AG10803 (cell line): ENCODE measurements at regions not wholly inside any gene's neighbourhood (a gene's known extent, or its start where the extent isn't known, plus 50 kb on each side); places are given as distances from the start of the nearest gene placed in this dataset.

Source experiments
- DNase-seq: peaks from one replicate; pipeline ENCODE4 v3.0.0; 2010; ENCODE audit warnings: low read depth
- H3K4me3 ChIP-seq: 2 replicates; pipeline ENCODE4 v1.5.1; 2011; ENCODE audit warnings: mild to moderate bottlenecking, low read length, control low read depth
- TF ChIP-seq, protein P1 (sequence below): conservative IDR thresholded peaks from 2 replicates; pipeline ENCODE4 v1.5.1; 2011; ENCODE audit warnings: mild to moderate bottlenecking, low read length, control low read depth, inconsistent platforms

DNA sequence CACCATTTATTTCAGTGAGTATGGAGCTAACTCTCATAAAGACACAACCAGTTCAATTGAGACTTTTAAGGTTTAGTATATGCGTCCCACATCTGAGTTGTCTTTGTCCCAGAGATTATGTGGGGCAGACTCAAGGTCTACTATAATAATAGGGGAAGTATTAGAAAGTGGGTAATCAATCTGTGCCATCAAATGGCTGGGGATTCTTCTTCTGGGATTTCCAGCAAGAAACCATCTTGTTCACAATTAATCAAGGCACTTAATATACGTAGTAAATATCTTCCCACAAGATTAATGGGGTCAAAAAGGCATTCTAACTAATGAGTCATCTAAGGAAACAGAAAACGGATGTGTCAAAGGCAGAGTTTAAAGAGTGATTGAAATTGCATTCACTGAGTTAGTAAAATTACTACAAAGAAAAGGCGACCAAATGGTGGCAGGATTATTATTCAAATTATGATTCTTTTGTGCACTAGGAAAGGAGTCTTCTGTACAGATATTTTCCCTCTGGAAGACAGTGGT lies 179.8 kb upstream of the REG3G start:
- TF ChIP-seq, protein P1, sequence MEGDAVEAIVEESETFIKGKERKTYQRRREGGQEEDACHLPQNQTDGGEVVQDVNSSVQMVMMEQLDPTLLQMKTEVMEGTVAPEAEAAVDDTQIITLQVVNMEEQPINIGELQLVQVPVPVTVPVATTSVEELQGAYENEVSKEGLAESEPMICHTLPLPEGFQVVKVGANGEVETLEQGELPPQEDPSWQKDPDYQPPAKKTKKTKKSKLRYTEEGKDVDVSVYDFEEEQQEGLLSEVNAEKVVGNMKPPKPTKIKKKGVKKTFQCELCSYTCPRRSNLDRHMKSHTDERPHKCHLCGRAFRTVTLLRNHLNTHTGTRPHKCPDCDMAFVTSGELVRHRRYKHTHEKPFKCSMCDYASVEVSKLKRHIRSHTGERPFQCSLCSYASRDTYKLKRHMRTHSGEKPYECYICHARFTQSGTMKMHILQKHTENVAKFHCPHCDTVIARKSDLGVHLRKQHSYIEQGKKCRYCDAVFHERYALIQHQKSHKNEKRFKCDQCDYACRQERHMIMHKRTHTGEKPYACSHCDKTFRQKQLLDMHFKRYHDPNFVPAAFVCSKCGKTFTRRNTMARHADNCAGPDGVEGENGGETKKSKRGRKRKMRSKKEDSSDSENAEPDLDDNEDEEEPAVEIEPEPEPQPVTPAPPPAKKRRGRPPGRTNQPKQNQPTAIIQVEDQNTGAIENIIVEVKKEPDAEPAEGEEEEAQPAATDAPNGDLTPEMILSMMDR = no peak
- no peak for DNase-seq
- H3K4me3 ChIP-seq = no peak overlapping the region

DNA sequence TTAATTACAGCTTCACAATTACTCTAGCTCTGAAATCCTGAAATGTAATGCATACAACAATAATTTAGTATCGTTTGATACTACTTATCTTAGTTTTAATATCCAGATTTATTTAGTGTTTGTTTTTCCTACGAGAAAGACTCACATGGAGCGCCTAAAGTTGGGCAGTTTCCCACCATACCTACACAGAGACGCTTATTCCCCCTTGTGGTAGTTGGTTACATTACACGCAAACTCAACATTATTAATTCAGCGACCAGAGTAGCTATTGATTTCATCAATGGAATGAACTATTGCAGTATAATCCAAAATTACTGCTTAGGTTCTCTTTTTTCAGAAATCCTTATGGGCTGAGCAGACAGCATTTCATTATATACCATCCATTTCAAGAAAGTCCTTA lies 164.0 kb upstream of the REG3G start:
- H3K4me3 ChIP-seq = no peak overlapping the region
- no peak for DNase-seq
- TF ChIP-seq, protein P1 = no peak

DNA sequence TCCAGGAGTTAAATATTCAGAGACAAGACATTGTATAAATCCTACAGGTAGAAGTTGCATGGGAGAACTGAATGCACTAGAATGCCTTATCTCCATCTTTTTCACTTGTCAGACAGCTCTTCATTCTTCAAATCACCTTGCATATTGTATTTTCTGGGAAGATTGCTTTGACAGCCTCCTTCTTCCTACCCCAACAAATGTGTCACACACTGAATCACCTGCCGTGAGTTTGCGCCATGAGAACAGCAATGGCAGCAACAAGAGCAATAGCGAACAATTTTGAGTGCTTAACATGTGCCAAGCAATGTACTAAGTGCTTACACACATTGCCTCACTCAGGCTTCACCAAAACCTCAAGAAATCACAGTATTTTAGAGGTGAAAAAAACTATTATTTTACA lies 161.3 kb upstream of the REG3G start:
- no peak for DNase-seq
- TF ChIP-seq, protein P1 = no peak
- H3K4me3 ChIP-seq = no peak overlapping the region

DNA sequence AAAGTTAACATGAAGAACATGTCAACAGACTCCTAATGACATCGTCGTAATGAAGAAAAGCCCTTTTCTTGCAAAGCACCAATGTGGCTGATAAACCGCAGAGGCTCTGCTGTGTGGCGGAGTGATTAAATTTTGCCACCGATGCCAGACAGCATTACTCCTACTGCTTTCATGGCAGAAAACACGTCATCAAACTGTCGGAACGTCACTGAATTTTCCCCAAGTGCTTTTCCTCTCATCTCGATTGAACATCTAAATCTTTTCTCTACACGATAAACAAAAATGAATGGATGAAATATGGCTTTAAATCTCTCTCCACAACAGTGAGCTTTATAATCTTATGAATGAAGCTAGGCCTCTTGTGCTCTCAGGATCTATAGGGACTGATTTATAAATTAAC lies 159.8 kb upstream of the REG3G start:
- TF ChIP-seq, protein P1 = no peak
- DNase-seq = no peak
- H3K4me3 ChIP-seq = no peak overlapping the region

DNA sequence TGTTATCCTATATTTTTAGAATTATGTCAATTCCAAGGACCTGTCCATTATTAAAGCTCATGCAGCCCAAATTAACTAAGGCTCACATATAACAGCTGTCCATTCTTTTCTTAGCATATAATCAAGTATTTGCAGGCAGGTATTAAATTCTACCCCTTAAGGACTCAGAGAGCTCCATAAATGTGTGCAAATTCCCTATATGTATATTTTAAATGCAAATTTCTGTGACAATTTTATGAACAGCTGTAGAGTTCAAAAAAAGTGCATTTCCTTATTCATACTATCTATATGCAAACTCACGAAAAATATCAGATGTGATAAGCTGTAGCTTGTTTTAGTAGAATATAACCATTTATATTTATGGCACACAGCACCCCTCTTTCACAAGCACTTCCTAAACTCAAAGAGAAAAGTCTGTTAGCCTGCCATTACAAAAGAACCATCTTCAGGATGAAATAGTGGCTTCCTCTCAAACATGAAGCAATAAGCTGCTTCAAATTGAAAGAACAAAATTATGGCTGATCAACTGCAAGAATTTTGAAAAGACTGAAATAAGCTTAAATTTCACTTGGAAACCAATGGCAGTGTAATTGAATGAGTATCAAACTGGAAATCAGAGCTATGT lies 155.0 kb upstream of the REG3G start:
- TF ChIP-seq, protein P1 = no peak
- DNase-seq = no peak

DNA sequence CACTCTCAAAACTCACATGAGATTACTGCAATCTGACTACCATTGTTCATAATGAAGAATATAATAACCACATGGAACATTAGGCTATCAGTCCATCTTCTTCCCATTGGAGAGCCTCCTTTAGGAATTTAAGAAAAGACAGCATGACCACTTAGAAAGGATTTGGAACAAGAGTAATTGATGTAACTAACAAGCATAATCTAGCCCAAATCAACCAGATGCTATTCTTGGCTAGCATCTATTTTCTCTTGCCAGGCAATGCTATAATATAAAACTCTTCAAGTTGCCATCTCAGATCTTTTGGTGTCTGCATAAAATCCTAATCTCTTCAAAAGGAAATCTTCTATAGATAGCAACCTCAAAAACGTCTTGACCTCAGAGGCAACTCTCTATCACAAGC lies 152.0 kb upstream of the REG3G start:
- TF ChIP-seq, protein P1 = no peak

More for the DNA sequence above, 155.0 kb upstream of the REG3G start:
- no peak overlapping the region for H3K4me3 ChIP-seq

DNA sequence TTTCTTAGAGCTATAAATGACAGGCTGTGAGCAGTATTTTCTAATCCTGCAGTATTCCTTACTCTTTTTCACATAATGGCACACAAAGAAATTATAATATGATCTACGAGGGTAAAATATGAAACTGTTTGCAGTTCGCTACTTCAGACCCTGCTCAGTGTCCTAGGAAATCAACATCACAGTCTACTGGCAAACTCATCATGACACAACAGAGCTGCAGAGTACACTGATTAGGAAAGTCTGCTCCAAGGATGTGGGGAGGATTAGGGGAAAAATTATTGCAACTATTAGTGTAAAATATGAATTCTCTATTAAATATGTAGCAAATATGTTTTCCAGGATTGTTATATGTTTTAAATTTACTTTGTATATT lies 149.2 kb upstream of the REG3G start:
- TF ChIP-seq, protein P1 = no peak
- DNase-seq = no peak
- H3K4me3 ChIP-seq = no peak overlapping the region

More for the DNA sequence above, 152.0 kb upstream of the REG3G start:
- no peak for DNase-seq
- H3K4me3 ChIP-seq = no peak overlapping the region
